ENCODE measurements at regions not wholly inside any gene's neighbourhood (a gene's known extent, or its start where the extent isn't known, plus 50 kb on each side); places are given as distances from the start of the nearest gene placed in this dataset.

DNA sequence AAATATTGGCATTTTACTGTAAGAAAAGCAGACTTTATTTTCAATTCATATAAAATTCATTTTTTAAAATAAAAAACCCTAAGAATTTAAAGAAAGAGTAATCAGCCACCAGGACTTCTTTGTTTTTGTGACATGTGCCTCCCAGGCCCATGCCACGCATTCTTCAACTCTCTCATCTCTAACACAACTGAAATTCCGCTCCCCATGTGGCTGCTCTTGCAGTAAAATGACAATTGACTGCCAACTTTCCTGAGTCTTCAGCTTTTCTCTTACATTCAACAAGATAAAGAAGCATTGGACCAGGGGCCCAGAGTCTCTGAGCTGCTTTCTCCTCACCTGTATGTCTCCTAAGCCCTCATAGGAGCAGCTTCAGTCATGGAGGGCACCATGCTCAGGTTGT lies 372.1 kb downstream of the UQCRFS1 start:
- BruUV-seq (replicated peaks) = no TSS peak
- Histone ChIP-seq H3K4me1 (ENCODE audit: control insufficient read depth, extremely low read depth, insufficient read depth, low read length) (no peaks in the 10 kb centered on the region), H3K27ac (ENCODE audit: insufficient read depth, low read depth, low read length) (no peak overlapping the region), H3K36me3 (ENCODE audit: control insufficient read depth in 2 of 2, extremely low read depth in 1 of 2, insufficient read depth in 2 of 2, low read length in 2 of 2) (no peaks in the 10 kb centered on the region), H3K9me1 (replicated peaks; ENCODE audit: control insufficient read depth, extremely low read depth, insufficient read depth, low read length) (no peaks in the 10 kb centered on the region), H3K4me2 (ENCODE audit: insufficient read depth, low read length) (no peak overlapping the region), H3K9me3 (replicated peaks; ENCODE audit: control insufficient read depth, insufficient read depth, low read length) (no peaks in the 10 kb centered on the region), H3K4me3 (replicated peaks in 1 of 3; ENCODE audit: insufficient read depth in 1 of 3, low read depth in 1 of 3, low read length in 3 of 3) (no peak overlapping the region), H3K27me3 (ENCODE audit: control insufficient read depth in 2 of 2, insufficient read depth in 2 of 2, low read length in 2 of 2) (no peaks in the 10 kb centered on the region), H3K9ac (replicated peaks; ENCODE audit: extremely low read depth, insufficient read depth, low read length) (no peak overlapping the region), H4K20me1 (replicated peaks; ENCODE audit: control insufficient read depth, extremely low read depth, insufficient read depth, low read length) (no peaks in the 10 kb centered on the region), H3K79me2 (ENCODE audit: control insufficient read depth, insufficient read depth, low read length) (no peaks in the 10 kb centered on the region), H2AFZ (ENCODE audit: low read depth, low read length) (no peak overlapping the region)
- DNase-seq (ENCODE audit: low read depth, low spot score) (no peak), FAIRE-seq (no peak)
- TF ChIP-seq EZH2 (IDR thresholded peaks at IDR 0.05; ENCODE audit: borderline replicate concordance, low read depth, low read length, severe bottlenecking) = no peak
- TF ChIP-seq FOS (IDR thresholded peaks at IDR 0.05; ENCODE audit: borderline replicate concordance, insufficient read depth, low read length) = no peak
- TF ChIP-seq POLR2AphosphoS5 (IDR thresholded peaks at IDR 0.05; ENCODE audit: insufficient read depth, low read depth, low read length) = no peak
- TF ChIP-seq JUN (IDR thresholded peaks at IDR 0.05; ENCODE audit: borderline replicate concordance, insufficient read depth, insufficient read length, low read depth) = no peak
- TF ChIP-seq, protein P1, sequence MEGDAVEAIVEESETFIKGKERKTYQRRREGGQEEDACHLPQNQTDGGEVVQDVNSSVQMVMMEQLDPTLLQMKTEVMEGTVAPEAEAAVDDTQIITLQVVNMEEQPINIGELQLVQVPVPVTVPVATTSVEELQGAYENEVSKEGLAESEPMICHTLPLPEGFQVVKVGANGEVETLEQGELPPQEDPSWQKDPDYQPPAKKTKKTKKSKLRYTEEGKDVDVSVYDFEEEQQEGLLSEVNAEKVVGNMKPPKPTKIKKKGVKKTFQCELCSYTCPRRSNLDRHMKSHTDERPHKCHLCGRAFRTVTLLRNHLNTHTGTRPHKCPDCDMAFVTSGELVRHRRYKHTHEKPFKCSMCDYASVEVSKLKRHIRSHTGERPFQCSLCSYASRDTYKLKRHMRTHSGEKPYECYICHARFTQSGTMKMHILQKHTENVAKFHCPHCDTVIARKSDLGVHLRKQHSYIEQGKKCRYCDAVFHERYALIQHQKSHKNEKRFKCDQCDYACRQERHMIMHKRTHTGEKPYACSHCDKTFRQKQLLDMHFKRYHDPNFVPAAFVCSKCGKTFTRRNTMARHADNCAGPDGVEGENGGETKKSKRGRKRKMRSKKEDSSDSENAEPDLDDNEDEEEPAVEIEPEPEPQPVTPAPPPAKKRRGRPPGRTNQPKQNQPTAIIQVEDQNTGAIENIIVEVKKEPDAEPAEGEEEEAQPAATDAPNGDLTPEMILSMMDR (IDR thresholded peaks at IDR 0.05; ENCODE audit: extremely low read depth in 1 of 2, insufficient read depth in 1 of 2, low read depth in 1 of 2, low read length in 2 of 2) = no peak
- TF ChIP-seq POLR2A (IDR thresholded peaks at IDR 0.05; ENCODE audit: low read depth, low read length) = no peak
- TF ChIP-seq MYC (IDR thresholded peaks at IDR 0.05; ENCODE audit: low read depth, low read length) = no peak
- no peak for TF ChIP-seq GATA2 (IDR thresholded peaks at IDR 0.05; ENCODE audit: insufficient read depth, insufficient read length, low read depth, low read length)
- TF ChIP-seq, protein P2, sequence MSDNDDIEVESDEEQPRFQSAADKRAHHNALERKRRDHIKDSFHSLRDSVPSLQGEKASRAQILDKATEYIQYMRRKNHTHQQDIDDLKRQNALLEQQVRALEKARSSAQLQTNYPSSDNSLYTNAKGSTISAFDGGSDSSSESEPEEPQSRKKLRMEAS (IDR thresholded peaks at IDR 0.05; ENCODE audit: insufficient read depth, insufficient read length) = no peak
- dilution Hi-C loops (cut with MboI; ENCODE audit: extremely low pct_ligation_motif_present, low sequenced_read_pairs) (no loop called here), intact Hi-C loops (cut with micrococcal nuclease) (no loop called here)
- ChIA-PET CTCF (no interaction called here), POLR2A (no interaction called here)

Measured in endothelial cell of umbilical vein (primary cell).